ENCODE measurements at regions not wholly inside any gene's neighbourhood (a gene's known extent, or its start where the extent isn't known, plus 50 kb on each side); places are given as distances from the start of the nearest gene placed in this dataset.

GRCh38 chr20:11406877-11407276, 510.8 kb upstream of the BTBD3 start:
- no peak for TF ChIP-seq REST (IDR thresholded peaks at IDR 0.05; ENCODE audit: insufficient read depth in 1 of 2, low read depth in 2 of 2, low read length in 2 of 2)
- no peak for TF ChIP-seq POLR2AphosphoS5 (IDR thresholded peaks at IDR 0.05; ENCODE audit: low read depth, low read length)
